Hepatocyte (in vitro differentiated cells): ENCODE measurements at regions not wholly inside any gene's neighbourhood (a gene's known extent, or its start where the extent isn't known, plus 50 kb on each side); places are given as distances from the start of the nearest gene placed in this dataset.

Source experiments
- DNase-seq: peaks from one replicate; pipeline ENCODE4 v3.0.0-alpha.2; 2016; ENCODE audit warnings: low spot score
- H2AFZ ChIP-seq: fragments of 200-600 bp; sonication (generic); 2 replicates; pipeline ENCODE4 v1.6.0; 2016; ENCODE audit warnings: antibody characterized with exemption, mild to moderate bottlenecking
- H3K27ac ChIP-seq: fragments of 200-600 bp; sonication (generic); 2 replicates; pipeline ENCODE4 v1.5.1; 2016; ENCODE audit warnings: mild to moderate bottlenecking
- H3K27me3 ChIP-seq: fragments of 200-600 bp; sonication (generic); 2 replicates; pipeline ENCODE4 v1.6.1; 2016
- H3K36me3 ChIP-seq: fragments of 200-600 bp; sonication (generic); replicated peaks from 2 replicates; pipeline ENCODE4 v1.5.1; 2016; ENCODE audit warnings: low read depth; ENCODE audit not compliant: insufficient read depth
- H3K4me1 ChIP-seq: fragments of 200-600 bp; sonication (generic); 2 replicates; pipeline ENCODE4 v1.5.1; 2016; ENCODE audit warnings: mild to moderate bottlenecking, moderate library complexity; ENCODE audit not compliant: insufficient read depth
- H3K4me2 ChIP-seq: fragments of 200-600 bp; sonication (generic); 2 replicates; pipeline ENCODE4 v1.6.0; 2016
- H3K4me3 ChIP-seq: fragments of 200-600 bp; sonication (generic); 2 replicates; pipeline ENCODE4 v1.5.1; 2016; ENCODE audit warnings: mild to moderate bottlenecking
- H3K79me2 ChIP-seq: fragments of 200-600 bp; sonication (generic); 2 replicates; pipeline ENCODE4 v1.6.0; 2017; ENCODE audit warnings: mild to moderate bottlenecking
- H3K9me2 ChIP-seq: fragments of 200-600 bp; sonication (generic); replicated peaks from 2 replicates; pipeline ENCODE4 v1.6.0; 2017; ENCODE audit warnings: mild to moderate bottlenecking; ENCODE audit not compliant: insufficient read depth
- H3K9me3 ChIP-seq: fragments of 200-600 bp; sonication (generic); 2 replicates; pipeline ENCODE4 v1.5.1; 2016; ENCODE audit warnings: low read depth, mild to moderate bottlenecking
- H4K20me1 ChIP-seq: fragments of 200-600 bp; sonication (generic); 2 replicates; pipeline ENCODE4 v1.6.0; 2016; ENCODE audit warnings: mild to moderate bottlenecking; ENCODE audit not compliant: insufficient read depth, poor library complexity, severe bottlenecking
- EZH2 ChIP-seq: fragments of 200-600 bp; sonication (generic); IDR thresholded peaks from 2 replicates; pipeline ENCODE4 v1.6.1; 2016; ENCODE audit warnings: antibody characterized with exemption, mild to moderate bottlenecking, borderline replicate concordance
- EZH2phosphoT487 ChIP-seq: fragments of 200-600 bp; sonication (generic); IDR thresholded peaks from one replicate; pipeline ENCODE4 v1.6.1; 2018; ENCODE audit warnings: antibody characterized with exemption, mild to moderate bottlenecking, low read depth, moderate library complexity; ENCODE audit not compliant: unreplicated experiment, severe bottlenecking
- WGBS: methylation state at CpG from one replicate; pipeline ENCODE4 v1.1.6; 2016; ENCODE audit warnings: low lambda C conversion rate; ENCODE audit errors: missing lambda C conversion rate; 5-methylcytosine and 5-hydroxymethylcytosine counted together
- TF ChIP-seq, protein P1 (sequence below): fragments of 200-600 bp; sonication (generic); IDR thresholded peaks from 2 replicates; pipeline ENCODE4 v1.5.1; 2016; ENCODE audit warnings: antibody characterized with exemption, mild to moderate bottlenecking; ENCODE audit not compliant: poor library complexity

DNA sequence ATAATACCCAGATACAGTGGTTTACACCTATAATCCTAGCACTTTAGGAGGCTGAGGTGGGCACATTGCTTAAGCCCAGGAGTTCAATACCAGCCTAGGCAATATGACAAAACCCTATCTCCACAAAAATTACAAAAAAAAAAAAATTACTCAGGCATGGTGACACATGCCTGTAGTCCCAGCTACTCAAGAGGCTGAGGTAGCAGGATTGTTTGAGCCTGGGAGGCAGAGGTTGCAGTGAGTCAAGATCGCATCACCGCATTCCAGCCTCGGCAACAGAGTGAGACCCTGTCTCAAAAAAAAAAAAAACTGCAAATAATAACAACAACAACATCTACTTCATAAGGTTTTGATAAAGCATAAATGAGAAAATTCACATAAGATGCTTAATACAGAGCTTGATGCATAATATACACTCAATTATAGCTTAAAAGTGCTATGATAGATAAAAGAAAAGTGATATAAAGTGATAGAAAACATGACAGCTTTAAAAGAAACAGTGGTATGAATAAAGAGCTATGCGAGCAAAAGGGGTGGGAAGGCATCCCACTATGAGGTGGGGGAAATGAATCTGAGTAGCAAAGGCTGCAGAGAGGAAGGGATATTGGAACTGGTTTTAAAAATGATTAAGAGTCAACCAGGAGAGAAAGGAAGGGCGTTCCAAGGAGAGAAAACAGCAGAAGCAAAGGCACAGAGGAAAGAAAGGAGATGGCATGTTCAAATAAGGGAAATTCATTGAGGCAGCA is 197.6 kb downstream of the KIF18A start:
- no peak overlapping the region for H3K27ac ChIP-seq
- no peaks in the 10 kb centered on the region for H3K36me3 ChIP-seq
- DNase-seq = no peak
- no peaks in the 10 kb centered on the region for H3K79me2 ChIP-seq
- no peaks in the 10 kb centered on the region for H3K4me1 ChIP-seq
- H3K4me2 ChIP-seq = no peak overlapping the region
- H3K9me2 ChIP-seq = no peaks in the 10 kb centered on the region
- H4K20me1 ChIP-seq = no peaks in the 10 kb centered on the region
- no peak overlapping the region for H3K4me3 ChIP-seq
- TF ChIP-seq, protein P1, sequence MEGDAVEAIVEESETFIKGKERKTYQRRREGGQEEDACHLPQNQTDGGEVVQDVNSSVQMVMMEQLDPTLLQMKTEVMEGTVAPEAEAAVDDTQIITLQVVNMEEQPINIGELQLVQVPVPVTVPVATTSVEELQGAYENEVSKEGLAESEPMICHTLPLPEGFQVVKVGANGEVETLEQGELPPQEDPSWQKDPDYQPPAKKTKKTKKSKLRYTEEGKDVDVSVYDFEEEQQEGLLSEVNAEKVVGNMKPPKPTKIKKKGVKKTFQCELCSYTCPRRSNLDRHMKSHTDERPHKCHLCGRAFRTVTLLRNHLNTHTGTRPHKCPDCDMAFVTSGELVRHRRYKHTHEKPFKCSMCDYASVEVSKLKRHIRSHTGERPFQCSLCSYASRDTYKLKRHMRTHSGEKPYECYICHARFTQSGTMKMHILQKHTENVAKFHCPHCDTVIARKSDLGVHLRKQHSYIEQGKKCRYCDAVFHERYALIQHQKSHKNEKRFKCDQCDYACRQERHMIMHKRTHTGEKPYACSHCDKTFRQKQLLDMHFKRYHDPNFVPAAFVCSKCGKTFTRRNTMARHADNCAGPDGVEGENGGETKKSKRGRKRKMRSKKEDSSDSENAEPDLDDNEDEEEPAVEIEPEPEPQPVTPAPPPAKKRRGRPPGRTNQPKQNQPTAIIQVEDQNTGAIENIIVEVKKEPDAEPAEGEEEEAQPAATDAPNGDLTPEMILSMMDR = no peak
- TF ChIP-seq EZH2 (no peak), EZH2phosphoT487 (no peak)
- H3K9me3 ChIP-seq = no peaks in the 10 kb centered on the region
- H3K27me3 ChIP-seq = no peaks in the 10 kb centered on the region
- no peak overlapping the region for H2AFZ ChIP-seq
- 76% methylated on average over 5 of the region's 5 CpGs for WGBS

DNA sequence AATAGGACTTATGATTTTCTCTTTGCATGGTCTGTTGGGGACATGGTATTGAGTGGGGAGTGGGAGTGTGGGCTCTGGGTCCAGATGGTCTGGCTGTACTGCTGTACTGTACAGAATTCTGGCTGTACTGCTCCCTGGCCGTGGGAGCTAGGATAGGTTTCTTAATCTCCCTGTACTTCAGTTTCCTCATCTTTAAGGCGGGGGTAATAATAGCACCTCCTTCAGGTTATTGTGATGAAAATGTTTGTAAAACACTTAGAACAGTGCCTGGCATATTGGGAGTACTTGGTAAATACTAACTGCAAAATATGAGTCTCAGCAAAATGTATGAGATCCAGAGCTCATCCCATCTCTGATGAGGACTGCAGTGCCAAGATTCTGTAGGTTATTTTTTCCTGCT is 198.6 kb downstream of the KIF18A start:
- H3K4me1 ChIP-seq = no peaks in the 10 kb centered on the region
- H3K9me3 ChIP-seq = no peaks in the 10 kb centered on the region
- H4K20me1 ChIP-seq = no peaks in the 10 kb centered on the region
- H3K9me2 ChIP-seq = no peaks in the 10 kb centered on the region
- 84% methylated on average over 2 of the region's 2 CpGs for WGBS
- H3K27me3 ChIP-seq = no peaks in the 10 kb centered on the region
- no peak overlapping the region for H3K27ac ChIP-seq
- no peak overlapping the region for H3K4me3 ChIP-seq
- no peak overlapping the region for H2AFZ ChIP-seq
- no peaks in the 10 kb centered on the region for H3K79me2 ChIP-seq
- no peak for DNase-seq
- H3K36me3 ChIP-seq = no peaks in the 10 kb centered on the region
- TF ChIP-seq, protein P1 = no peak
- TF ChIP-seq EZH2phosphoT487 = no peak
- no peak for TF ChIP-seq EZH2
- no peak overlapping the region for H3K4me2 ChIP-seq

DNA sequence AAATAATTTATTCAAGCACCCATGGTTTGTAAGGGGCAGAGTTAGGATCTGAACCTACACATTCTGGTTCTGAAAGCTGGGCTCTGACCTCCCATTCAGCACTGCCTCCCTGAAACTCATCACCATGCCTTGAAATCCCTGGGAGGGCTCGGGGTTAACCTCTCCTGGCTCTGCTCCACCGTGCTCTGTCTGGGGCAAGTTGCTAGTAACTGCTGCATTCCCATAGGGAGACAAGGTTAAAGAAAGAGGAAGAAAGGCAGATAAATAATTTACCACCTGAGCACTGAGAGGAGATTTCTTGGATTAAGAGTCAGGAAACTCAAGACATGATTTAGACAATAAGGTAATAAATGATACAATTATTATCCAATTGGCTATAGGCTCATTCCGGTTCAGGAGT is 199.3 kb downstream of the KIF18A start:
- H2AFZ ChIP-seq = no peak overlapping the region
- no peaks in the 10 kb centered on the region for H3K27me3 ChIP-seq
- H4K20me1 ChIP-seq = no peaks in the 10 kb centered on the region
- WGBS = 73% methylated on average over 3 of the region's 3 CpGs
- H3K9me3 ChIP-seq = no peaks in the 10 kb centered on the region
- H3K9me2 ChIP-seq = no peaks in the 10 kb centered on the region
- no peak overlapping the region for H3K27ac ChIP-seq
- no peak for TF ChIP-seq EZH2phosphoT487
- TF ChIP-seq, protein P1 = no peak
- no peak for TF ChIP-seq EZH2
- no peak overlapping the region for H3K4me2 ChIP-seq
- H3K79me2 ChIP-seq = no peaks in the 10 kb centered on the region
- no peaks in the 10 kb centered on the region for H3K4me1 ChIP-seq
- H3K36me3 ChIP-seq = no peaks in the 10 kb centered on the region
- DNase-seq = no peak
- H3K4me3 ChIP-seq = no peak overlapping the region
